KBM-7 (cell line): ENCODE measurements at regions not wholly inside any gene's neighbourhood (a gene's known extent, or its start where the extent isn't known, plus 50 kb on each side); places are given as distances from the start of the nearest gene placed in this dataset.
"Not testable (repeated sequence)": the region's sequence is repeated elsewhere in the genome, so short reads cannot be mapped to it uniquely, and the experiment has no call there.

Experiments used
- DNase-seq: peaks from one replicate; pipeline ENCODE4 v3.0.0-alpha.2; 2015
- in situ Hi-C: fragments of 300-500 bp; cut with MboI; formaldehyde crosslinking; loops from 2 replicates; pipeline ENCODE4 v1.14.3; 2020; ENCODE audit warnings: low sequenced_read_pairs, low pct_unique_long_range_greater_than_20kb, mixed read lengths

DNA sequence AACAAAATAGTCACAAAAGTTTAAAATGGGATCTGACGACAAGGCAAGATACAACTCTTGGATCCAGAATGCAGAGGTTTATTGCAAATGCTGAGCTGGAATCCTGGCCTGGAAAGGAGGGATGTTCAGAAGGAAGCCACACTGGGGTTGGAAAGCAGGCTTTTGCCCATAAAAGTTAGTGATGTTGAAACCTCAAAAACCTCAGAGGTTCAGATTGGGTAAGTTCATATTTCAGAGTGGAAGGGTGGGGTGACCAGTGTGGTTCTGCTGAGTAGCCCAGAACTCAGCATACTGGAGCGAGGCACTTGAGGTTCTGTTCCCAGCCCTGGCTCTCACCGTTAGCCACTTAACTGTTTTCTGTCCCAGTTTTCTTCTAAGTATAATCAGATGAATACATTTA is 114.0 kb upstream of the OSTN start:
- in situ Hi-C loops, result no loop called here
- DNase-seq, result no peak

DNA sequence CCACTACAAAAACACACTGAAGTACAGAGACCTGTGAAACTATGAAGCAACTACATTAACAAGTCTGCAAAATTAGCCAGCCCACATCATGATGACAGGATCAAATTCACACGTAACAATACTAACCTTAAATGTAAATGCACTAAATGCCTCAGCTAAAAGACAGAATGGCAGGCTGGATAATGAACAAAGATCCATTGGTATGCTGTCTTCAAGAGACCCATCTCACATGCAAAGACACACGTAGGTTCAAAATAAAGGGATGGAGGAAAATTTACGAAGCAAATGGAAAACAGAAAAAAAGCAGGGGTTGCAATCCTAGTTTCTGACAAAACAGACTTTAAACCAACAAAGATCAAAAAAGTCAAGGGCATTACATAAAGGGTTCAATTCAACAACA is 120.1 kb upstream of the OSTN start:
- DNase-seq, in situ Hi-C loops: not testable (repeated sequence)

DNA sequence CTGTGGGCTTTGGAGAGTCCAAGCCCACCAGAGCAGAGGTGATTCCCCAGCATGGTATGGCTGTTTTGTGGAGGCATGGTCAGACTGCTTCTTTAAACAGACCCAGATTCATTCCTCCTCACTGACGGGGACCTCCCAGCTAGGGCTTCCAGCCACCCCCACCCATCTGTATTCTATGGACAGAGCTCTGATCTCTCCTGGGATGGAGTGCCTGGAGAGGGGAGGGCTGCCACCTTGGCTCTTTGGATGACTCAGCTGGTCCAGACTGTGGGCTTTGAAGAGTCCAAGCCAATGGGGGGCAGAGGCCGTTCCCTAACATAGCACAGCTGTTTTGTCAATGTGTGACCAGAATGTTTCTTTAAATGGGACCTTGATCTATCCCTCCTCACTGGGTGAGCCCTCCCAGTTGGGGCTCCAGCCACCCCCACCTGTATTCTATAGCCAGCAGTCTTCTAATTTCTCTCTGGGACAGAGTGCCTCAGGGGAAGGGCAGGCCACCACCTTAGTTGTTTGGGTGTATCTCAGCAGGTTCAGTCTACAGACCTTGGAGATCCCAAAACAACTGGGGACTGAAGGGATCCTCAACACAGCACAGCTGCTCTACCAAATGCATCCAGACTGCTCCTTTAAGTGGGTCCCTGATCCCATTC is 122.0 kb upstream of the OSTN start:
- DNase-seq, result no peak
- in situ Hi-C loops, result no loop called here

DNA sequence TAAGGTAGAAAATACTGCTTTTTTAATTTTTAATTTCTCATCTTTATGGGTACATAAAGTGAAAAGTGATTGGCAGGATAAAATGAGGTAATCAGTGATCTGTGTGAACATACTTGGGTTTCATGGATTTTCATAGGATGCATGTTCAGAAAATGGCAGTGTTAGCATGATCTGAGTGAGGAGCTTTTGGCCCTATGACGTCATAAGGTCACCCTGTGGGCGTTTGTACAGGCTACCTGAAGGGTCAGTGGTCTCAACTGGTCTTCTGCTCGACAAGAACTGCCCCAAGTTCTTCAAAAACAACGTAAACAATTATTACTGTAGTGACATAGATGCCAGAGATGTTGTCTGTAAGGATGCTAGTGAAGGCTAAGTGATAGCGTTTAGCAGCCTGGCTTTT is 124.5 kb upstream of the OSTN start:
- DNase-seq, result no peak
- in situ Hi-C loops, result no loop called here

DNA sequence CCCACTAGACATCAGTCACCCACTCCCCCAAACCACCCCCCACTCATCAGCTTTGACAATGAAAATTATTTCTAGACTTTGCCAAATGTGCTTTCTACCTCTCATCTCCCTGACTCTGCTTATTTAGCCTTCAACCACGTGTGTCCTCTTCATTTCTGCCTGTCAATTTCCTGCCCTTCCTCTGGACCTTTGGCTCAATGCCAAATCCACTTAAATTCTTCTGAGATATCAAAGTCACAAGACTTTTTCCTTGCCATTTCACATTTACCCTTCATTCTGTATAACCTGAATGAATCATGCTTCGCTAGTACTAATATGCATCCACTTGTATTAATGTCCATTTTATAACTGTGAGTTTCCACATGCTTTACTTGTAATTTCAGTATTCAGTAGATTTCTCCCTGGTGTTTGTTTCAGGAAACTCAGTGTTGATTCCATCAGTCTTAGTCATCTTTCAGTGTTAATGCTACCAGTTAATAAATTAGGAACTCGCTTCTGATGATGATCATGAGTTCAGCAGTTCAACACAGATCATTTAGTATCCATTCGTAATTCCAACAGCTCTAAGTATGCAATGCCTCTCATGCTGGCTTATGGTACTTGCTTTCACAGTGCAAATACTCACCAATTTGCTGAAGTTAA is 128.2 kb upstream of the OSTN start:
- in situ Hi-C loops, result no loop called here
- no peak for DNase-seq

DNA sequence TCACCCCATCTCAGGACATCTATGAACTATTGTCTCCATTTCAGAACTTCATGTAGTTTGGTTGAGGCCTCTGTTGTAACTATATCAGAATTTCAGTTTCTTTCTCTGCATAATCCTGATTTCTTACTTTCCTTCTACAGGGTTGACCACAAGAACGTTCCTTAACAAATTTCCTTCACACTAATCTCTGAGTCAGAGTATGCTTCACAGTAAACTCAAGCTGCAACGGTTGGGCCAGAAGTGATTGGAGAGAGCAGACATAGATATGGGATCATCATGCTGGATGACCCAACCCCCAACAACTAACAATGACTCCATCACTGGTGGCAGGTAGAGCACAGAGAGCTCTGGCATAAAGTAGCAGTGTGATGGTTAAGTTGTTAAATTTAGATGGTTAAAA is 128.8 kb upstream of the OSTN start:
- DNase-seq, result no peak
- in situ Hi-C loops, result no loop called here

DNA sequence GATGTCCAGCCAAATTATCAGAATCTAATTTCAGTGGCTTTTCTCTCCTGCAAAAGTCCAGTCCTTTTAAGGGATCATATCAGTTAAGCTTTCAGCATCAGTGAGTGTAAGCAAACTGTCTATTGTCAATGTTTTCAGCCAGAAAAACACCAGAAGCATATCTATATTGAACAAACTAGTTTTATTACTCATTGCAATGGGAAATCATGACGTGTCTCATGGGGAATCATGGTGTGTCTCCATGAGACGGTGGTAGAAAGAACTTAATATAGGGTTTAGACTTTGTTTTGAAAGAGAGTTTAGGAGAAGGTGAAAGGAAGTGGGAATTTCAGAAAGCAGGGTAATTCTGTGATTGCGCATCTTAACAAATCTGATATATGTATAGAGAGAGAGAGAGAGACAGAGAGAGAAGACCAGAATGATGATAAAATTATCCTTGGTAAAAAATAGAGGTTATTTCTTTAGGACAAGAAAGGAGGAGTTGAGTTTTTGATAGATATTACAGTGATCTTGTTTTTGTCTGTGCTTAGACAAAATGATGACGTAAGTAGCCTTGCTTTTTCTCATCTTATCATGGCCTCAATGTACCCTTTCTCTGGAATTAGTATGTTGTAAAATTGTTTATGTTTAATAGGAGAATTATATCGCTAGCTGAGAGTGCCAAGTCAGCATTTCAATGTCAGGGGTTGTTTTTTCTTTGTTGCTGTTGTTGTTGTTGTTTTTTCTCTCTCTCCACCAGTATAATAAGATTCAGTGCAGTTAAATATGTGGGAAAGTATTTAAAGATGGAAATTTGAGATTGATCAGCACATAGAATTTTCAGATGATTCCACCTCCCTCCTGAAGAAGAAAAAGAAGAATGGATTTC is 129.9 kb upstream of the OSTN start:
- in situ Hi-C loops, result no loop called here
- DNase-seq, result no peak

DNA sequence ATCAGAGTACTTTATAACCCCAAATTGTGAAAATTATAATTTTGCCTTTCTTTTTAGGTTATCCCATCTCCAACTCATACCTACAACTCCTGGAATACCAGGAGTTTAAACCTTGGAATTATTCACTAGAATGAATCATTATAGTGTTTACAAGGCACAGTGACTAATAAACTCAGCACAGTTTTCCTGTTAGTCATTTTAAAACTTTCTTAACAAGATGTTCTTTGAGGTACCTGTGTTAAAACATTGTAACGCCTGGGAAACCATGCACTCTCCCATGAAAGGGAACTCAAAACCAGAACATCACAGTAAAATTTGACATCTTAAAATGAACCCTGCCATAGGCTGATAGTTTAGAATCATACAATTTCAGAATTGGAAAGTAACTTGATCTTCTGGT is 132.4 kb upstream of the OSTN start:
- DNase-seq, result no peak
- in situ Hi-C loops, result no loop called here

DNA sequence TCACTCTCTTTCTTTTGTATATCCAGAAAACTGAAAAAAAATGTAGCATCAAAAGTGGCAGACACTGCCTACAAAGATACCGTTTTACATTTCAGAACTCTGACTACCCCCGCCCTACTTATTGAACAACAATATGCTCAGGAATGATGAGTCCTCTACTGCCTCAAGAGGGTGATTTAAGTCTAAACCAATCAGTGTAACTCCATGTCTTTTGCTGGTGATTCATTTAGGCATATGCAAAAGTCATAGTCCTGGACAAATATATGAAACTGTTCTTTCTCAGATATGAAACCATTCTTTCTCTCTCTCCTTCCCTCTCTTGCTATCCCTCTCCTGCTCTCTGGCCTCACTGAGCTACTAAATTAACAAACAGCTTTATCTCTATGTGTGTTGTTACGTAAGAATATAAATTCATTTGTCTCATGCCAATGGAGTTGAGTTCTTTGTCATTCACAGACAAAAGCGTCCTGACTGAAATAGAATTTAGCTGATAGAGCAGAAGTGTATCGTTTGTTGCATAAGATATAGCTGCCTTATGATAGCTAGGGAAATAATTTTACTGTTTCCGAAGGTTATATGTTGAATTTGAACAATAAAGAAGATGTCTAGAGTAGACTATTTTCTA is 133.7 kb upstream of the OSTN start:
- in situ Hi-C loops, result no loop called here
- no peak for DNase-seq

DNA sequence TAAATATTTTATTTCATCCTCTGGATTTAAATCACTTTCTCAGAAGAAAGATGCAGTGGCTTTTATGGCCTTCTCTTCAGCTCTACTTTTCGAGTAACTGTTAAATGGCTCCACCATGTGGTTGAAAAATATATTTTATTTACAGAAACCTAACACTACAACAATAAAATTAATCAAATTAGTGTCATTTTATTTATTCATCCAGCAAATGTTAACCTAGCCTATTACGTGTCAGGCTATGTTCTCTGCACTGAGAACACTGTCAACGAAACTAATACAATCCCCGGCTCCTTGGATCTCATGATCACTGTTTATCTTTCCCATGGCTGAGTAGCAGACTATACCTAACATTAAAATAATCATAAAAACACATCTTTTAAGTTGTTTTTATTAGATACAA is 148.0 kb upstream of the OSTN start:
- in situ Hi-C loops, result no loop called here
- DNase-seq, result peak; percentile 70

DNA sequence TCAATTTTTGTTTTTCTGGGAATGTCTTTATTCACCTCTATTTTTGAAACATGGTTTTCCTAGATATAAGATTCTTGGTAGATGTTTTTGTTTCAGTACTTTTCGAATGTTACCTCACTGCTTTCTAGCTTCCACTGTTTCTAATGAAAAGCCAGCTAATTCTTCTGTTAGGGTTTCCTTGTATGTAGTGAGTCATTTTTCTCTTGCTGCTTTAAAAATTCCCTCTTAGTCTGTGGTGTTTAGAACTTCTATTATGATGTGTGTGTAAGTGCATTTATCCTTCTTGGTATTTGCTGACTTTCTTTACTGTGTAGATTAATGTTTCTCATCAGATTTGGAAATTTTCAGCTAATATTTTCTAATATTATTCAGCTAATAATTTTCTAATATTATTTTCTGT is 151.1 kb upstream of the OSTN start:
- no peak for DNase-seq
- in situ Hi-C loops, result no loop called here

DNA sequence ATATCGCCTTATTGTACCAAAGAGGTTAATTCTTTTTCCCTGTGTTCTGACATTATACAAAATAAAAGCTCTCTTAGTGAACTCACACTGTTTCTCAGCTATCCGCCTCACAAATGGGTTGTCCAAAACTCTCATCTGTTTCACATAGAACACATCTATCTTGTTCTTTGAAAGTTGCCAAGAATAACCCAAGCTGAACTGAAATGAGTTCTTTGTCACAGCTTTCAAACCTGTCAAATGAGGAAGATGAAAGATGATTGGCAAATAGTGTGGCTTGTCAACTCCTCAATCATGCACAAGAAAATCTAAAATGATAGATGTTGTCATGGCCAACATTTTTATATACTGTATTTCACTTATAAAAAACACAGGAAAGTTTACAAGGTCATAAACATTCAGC is 168.1 kb upstream of the OSTN start:
- in situ Hi-C loops, result no loop called here
- DNase-seq, result no peak

DNA sequence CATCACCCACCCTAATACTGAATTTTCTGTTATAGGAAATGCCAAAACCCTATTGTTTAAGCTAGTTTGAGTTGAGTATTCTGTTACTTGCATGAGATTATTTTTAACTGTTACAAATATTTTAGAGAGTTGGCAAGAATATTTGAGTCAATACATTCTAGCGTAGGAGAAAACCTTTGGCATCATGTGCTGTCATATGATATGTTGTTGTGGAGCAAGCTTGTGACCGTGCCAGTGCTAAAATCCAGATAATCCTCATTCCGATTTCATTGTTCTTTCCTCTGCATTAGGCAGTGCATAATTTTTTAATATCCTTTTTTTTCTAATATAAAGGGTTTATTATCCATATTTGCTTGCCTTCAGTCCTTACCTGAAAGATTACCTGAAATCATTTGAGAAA is 168.0 kb upstream of the GMNC start:
- DNase-seq, result no peak
- in situ Hi-C loops, result no loop called here

DNA sequence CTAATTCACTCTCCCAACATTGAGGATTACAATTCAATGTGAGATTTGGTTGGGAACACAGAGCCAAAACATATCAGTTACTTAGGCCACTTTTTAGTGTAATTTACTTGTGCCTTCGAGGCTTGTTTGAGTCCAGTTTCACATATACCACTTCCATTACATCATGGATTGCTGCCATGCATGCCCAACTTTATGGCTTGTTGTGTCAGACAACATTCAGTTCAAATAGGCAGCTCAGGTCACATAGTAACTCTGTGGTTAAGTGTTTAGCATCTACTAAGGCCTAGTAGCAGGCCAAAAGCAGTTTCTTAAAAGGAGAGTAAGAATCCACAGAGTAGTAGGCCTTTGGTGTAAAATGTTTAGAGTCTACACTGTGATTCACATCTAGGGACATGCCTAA is 164.3 kb upstream of the GMNC start:
- in situ Hi-C loops, result no loop called here
- no peak for DNase-seq

DNA sequence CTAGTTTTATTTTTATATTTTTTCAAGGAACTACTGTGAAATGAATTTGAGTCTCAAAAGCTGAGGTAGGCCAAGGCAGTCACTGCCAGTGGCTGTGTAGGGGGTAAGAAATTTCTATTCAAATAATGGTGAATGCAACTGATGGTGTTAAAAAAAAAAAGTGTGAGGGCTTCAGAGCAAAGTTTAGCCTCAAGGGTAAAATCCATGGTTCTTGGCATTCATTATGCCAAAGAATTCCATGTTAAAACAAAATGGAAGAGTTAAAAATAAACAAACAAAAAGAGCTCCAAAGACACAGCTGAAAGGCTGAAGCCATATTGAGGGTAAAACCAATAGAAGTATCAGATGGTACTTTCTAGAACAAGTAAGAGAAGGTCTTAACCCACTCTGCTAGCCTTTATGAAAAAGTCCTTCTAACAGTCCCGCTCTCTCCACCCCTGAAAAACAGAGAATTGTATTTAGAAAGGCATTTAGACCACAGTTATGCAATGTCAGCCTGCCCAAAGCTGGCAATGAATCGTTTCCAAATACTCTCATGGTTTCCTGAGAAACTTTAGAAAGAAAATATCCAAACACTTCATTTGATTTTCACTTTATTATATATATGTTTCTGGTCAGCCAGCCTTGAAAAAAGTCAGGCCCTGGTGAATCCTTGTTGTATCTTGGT is 158.4 kb upstream of the GMNC start:
- in situ Hi-C loops, result no loop called here
- no peak for DNase-seq

DNA sequence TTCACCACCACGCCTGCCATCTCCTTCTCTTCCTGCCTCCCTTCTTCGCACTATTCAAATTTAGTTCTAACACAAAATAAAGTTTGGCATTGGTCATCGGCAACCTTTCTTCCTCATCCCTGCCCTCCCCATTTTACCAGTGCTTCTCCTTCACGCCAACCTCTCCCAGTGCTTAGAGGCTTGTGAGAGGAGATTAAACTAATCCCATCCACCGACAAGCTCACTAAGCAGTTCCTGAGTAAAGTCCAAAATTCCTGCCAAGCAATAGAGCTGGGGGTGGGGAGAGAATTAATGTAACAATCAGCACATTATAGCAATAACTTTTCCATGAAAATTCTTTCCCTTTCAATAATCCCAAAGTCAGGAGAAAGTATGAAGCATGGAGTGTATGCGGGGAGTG is 157.4 kb upstream of the GMNC start:
- in situ Hi-C loops, result no loop called here
- no peak for DNase-seq

DNA sequence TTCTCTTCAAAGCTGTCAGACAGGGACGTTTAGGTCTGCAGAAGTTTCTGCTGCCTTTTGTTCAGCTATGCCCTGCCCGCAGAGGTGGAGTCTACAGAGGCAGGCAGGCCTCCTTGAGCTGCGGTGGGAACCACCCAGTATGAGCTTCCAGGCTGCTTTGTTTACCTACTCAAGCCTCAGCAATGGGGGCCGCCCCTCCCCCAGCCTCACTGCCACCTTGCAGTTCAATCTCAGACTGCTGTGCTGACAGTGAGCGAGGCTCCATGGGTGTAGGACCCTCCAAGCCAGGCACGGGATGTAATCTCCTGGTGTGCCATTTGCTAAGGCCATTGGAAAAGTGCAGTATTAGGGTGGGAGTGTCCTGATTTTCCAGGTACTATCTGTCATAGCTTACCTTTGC is 153.5 kb upstream of the GMNC start:
- DNase-seq, in situ Hi-C loops: not testable (repeated sequence)

DNA sequence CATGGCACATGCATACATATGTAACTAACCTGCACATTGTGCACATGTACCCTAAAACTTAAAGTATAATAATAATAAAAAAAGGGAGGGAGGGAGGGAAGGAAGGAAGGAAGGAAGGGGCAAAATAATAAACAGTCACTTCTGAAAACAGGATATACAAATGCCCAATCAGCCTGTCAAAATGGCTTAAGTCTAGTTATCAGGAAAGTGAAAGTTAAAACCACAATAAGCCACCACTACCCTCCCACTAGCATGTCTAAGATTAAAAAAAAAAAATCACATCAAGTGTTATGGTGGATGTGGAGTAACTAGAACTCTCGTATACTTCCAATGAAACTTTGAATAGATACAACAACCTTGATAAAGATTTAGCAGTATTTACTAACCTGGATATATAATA is 145.6 kb upstream of the GMNC start:
- DNase-seq, result peak; percentile 21
- in situ Hi-C loops, result no loop called here

DNA sequence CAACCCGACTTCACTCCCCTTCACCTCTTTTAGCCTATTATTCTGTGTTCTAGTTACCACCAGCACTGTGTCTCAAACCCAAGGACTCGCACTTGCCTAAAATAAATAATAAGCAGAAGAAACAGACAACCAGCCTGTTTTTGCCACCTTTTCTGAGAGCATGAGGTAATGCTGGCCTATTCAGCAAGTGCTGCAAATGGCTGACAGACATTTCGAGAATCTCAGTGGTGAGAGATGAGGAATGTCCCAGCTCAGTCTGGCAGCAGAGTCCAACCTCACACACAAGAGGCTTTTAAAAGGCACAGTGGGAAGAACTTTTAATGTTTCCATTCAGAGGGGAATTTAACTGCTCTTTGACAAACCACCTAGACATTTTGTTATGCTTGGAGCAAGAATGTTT is 143.3 kb upstream of the GMNC start:
- no peak for DNase-seq
- in situ Hi-C loops, result no loop called here

DNA sequence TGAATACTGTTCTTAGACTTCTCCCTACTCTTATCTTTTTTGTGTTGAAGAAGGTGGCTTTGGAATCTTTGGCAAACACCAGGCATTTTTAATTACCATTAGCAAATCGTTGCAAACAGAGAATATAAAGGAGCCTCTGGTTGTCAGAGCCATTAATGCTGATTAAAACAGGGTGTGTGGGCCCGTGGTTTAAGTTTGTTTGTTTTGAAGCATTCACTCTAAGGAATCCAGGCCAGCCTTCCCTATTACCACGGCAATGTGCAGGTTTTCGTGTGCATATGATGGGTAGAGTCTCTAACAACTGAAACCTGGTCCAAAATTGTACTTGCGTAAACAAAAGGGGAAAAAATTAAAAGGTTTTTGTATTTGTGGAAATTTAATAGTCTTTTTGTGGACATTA is 141.2 kb upstream of the GMNC start:
- no peak for DNase-seq
- in situ Hi-C loops, result no loop called here
